Stimulated activated CD4-positive, alpha-beta T cell treated with anti-CD3 and anti-CD28 coated beads, Interleukin-1b, Interleukin-23, amount 100 ng/mL, for 24 hours (primary cell): ENCODE measurements at regions not wholly inside any gene's neighbourhood (a gene's known extent, or its start where the extent isn't known, plus 50 kb on each side); places are given as distances from the start of the nearest gene placed in this dataset.

Experiments
- DNase-seq, 4 experiments: peaks; one replicate each; pipeline ENCODE4 v3.0.0-alpha.2; 2020; ENCODE audit warnings: low read depth in 4 of 4, low spot score in 1 of 4

- DNase-seq = no peak
These were observed 62.1 kb upstream of the CPEB4 start for GRCh38 chr5:173826086-173826427.

- DNase-seq = no peak
These were observed 61.5 kb upstream of the CPEB4 start for GRCh38 chr5:173826428-173827350.

- no peak for DNase-seq
These were observed 59.2 kb upstream of the CPEB4 start for GRCh38 chr5:173828952-173829351.

- no peak for DNase-seq
These were observed 58.3 kb upstream of the CPEB4 start for GRCh38 chr5:173829826-173830225.

- DNase-seq = no peak
These were observed 57.7 kb upstream of the CPEB4 start for GRCh38 chr5:173830421-173830820.

GRCh38 chr5:173831196-173831914, 56.8 kb upstream of the CPEB4 start:
- no peak for DNase-seq

- no peak for DNase-seq
These were observed 55.8 kb upstream of the CPEB4 start for GRCh38 chr5:173832386-173832785.

GRCh38 chr5:173833196-173833985, 54.8 kb upstream of the CPEB4 start:
- no peak for DNase-seq

GRCh38 chr5:173834071-173834771, 53.9 kb upstream of the CPEB4 start:
- no peak for DNase-seq

- no peak for DNase-seq
These were observed 53.0 kb upstream of the CPEB4 start for GRCh38 chr5:173835131-173835530.

GRCh38 chr5:173835661-173836060, 52.5 kb upstream of the CPEB4 start:
- no peak for DNase-seq

- no peak for DNase-seq
These were observed 50.5 kb upstream of the CPEB4 start for GRCh38 chr5:173837654-173838053.
